ENCODE measurements at regions not wholly inside any gene's neighbourhood (a gene's known extent, or its start where the extent isn't known, plus 50 kb on each side); places are given as distances from the start of the nearest gene placed in this dataset.
A peak's percentile ranks its signal among the peaks of the same experiment; 100 is the strongest.
"Not testable (repeated sequence)": the region's sequence is repeated elsewhere in the genome, so short reads cannot be mapped to it uniquely, and the experiment has no call there.

- DNase-seq: no peak
Observed at GRCh38 chr6:47407300-47408281, 70.0 kb upstream of the CD2AP start.

GRCh38 chr6:47413752-47414422 is 63.7 kb upstream of the CD2AP start:
- DNase-seq: peak; percentile 79

- DNase-seq: peak; percentile 70
Observed at GRCh38 chr6:47414423-47415167, 63.0 kb upstream of the CD2AP start.

- no peak for DNase-seq
Observed at GRCh38 chr6:47416396-47417345, 60.9 kb upstream of the CD2AP start.

GRCh38 chr6:47419621-47420020 is 58.0 kb upstream of the CD2AP start:
- DNase-seq: no peak

GRCh38 chr6:47420394-47421371 is 56.9 kb upstream of the CD2AP start:
- DNase-seq: no peak

GRCh38 chr6:47423079-47423478 is 54.5 kb upstream of the CD2AP start:
- DNase-seq: no peak

GRCh38 chr6:47424436-47424836 is 53.2 kb upstream of the CD2AP start:
- DNase-seq: no peak

- DNase-seq: not testable (repeated sequence)
Observed at GRCh38 chr6:47425724-47426123, 51.9 kb upstream of the CD2AP start.

GRCh38 chr6:47426524-47427302 is 50.9 kb upstream of the CD2AP start:
- no peak for DNase-seq

- DNase-seq: no peak
Observed at GRCh38 chr6:47427680-47428079, 49.9 kb upstream of the CD2AP start.

All from suppressor macrophage treated with lipopolysaccharide for 4 hours (primary cell).